OCI-LY3 (cell line): ENCODE measurements at regions not wholly inside any gene's neighbourhood (a gene's known extent, or its start where the extent isn't known, plus 50 kb on each side); places are given as distances from the start of the nearest gene placed in this dataset.
"Not testable (repeated sequence)": the region's sequence is repeated elsewhere in the genome, so short reads cannot be mapped to it uniquely, and the experiment has no call there.

Experiments
- H2AFZ ChIP-seq: fragments of 200-600, 300-600 bp; shearing (Covaris generic); 2 replicates; pipeline ENCODE4 v1.6.0; 2014; ENCODE audit warnings: antibody characterized with exemption, low read depth, low read length
- H3K27ac ChIP-seq: fragments of 200-600, 300-600 bp; sonication (generic); 2 replicates; pipeline ENCODE4 v1.5.1; 2014; ENCODE audit warnings: mild to moderate bottlenecking, low read length, moderate library complexity, mixed read lengths
- H3K27me3 ChIP-seq: fragments of 200-600, 300-600 bp; sonication (generic); 2 replicates; pipeline ENCODE4 v1.6.1; 2014; ENCODE audit warnings: low read depth, low read length, mixed read lengths
- H3K36me3 ChIP-seq: fragments of 200-600, 300-600 bp; sonication (generic); replicated peaks from 2 replicates; pipeline ENCODE3; 2014; ENCODE audit warnings: low read depth, low read length, mixed read lengths
- H3K4me1 ChIP-seq: fragments of 300-600, 200-600 bp; sonication (generic); 2 replicates; pipeline ENCODE4 v1.6.1; 2014; ENCODE audit warnings: low read length, mixed read lengths
- H3K4me2 ChIP-seq: fragments of 200-600, 300-600 bp; sonication (generic); 2 replicates; pipeline ENCODE4 v1.6.1; 2014; ENCODE audit warnings: low read length, mixed read lengths
- H3K4me3 ChIP-seq: fragments of 300-600, 200-600 bp; sonication (generic); 2 replicates; pipeline ENCODE4 v1.5.1; 2014; ENCODE audit warnings: antibody characterized with exemption, mild to moderate bottlenecking, low read length, moderate library complexity
- H3K79me2 ChIP-seq: fragments of 300-600, 200-600 bp; shearing (Covaris generic); 2 replicates; pipeline ENCODE4 v1.6.1; 2014; ENCODE audit warnings: mild to moderate bottlenecking, low read length, mixed read lengths
- H3K9ac ChIP-seq: fragments of 300-600, 200-600 bp; shearing (Covaris generic); 2 replicates; pipeline ENCODE4 v1.6.0; 2014; ENCODE audit warnings: mild to moderate bottlenecking, low read length, moderate library complexity
- H3K9me3 ChIP-seq: fragments of 200-600, 300-600 bp; shearing (Covaris generic); 2 replicates; pipeline ENCODE4 v1.6.1; 2014; ENCODE audit warnings: low read length, mixed read lengths; ENCODE audit not compliant: insufficient read depth
- H4K20me1 ChIP-seq: fragments of 200-600, 300-600 bp; sonication (generic); 2 replicates; pipeline ENCODE4 v1.6.1; 2016; ENCODE audit warnings: low read length, mixed read lengths; ENCODE audit not compliant: insufficient read depth
- EZH2phosphoT487 ChIP-seq: fragments of 200-600 bp; shearing (Covaris generic); IDR thresholded peaks from 2 replicates; pipeline ENCODE4 v1.6.1; 2018; ENCODE audit warnings: antibody characterized with exemption, mixed run types, low read depth
- TF ChIP-seq, protein P1 (sequence below): fragments of 200-600, 300-600 bp; sonication (generic); IDR thresholded peaks from 2 replicates; pipeline ENCODE4 v1.5.1; 2014; ENCODE audit warnings: antibody characterized with exemption, low read length, low read depth

DNA sequence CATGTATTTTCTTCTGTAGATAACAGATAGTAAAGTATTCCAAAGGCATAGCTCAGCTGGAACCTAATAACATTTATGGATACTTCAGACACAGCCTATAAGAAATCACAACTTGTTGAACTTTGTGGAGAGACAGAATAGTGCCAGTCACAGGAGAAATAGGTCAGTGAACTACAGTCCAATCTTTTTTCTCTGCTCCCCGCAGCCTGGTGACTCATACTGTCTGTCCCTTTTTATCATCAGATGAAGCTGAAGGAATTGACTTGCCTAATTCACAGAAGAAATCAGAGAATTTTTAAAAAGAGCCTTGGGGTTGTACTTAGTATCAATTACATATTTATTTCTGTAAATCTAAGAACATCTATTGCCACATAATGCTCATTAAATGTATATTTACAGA lies 222.3 kb downstream of the ALG10 start:
- Histone ChIP-seq H3K4me1 (no peaks in the 10 kb centered on the region), H3K27me3 (no peaks in the 10 kb centered on the region), H3K27ac (no peak overlapping the region), H2AFZ (no peak overlapping the region), H3K4me2 (no peak overlapping the region), H3K79me2 (no peaks in the 10 kb centered on the region), H3K9ac (no peak overlapping the region), H3K4me3 (no peak overlapping the region), H3K36me3 (no peaks in the 10 kb centered on the region), H3K9me3 (no peaks in the 10 kb centered on the region), H4K20me1 (no peaks in the 10 kb centered on the region)
- TF ChIP-seq EZH2phosphoT487: no peak
- TF ChIP-seq, protein P1, sequence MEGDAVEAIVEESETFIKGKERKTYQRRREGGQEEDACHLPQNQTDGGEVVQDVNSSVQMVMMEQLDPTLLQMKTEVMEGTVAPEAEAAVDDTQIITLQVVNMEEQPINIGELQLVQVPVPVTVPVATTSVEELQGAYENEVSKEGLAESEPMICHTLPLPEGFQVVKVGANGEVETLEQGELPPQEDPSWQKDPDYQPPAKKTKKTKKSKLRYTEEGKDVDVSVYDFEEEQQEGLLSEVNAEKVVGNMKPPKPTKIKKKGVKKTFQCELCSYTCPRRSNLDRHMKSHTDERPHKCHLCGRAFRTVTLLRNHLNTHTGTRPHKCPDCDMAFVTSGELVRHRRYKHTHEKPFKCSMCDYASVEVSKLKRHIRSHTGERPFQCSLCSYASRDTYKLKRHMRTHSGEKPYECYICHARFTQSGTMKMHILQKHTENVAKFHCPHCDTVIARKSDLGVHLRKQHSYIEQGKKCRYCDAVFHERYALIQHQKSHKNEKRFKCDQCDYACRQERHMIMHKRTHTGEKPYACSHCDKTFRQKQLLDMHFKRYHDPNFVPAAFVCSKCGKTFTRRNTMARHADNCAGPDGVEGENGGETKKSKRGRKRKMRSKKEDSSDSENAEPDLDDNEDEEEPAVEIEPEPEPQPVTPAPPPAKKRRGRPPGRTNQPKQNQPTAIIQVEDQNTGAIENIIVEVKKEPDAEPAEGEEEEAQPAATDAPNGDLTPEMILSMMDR: no peak

GRCh38 chr12:34249271-34249670 lies 227.0 kb downstream of the ALG10 start:
- H4K20me1 ChIP-seq: no peaks in the 10 kb centered on the region
- no peak overlapping the region for H3K4me2 ChIP-seq
- no peaks in the 10 kb centered on the region for H3K27me3 ChIP-seq
- H3K9me3 ChIP-seq: no peaks in the 10 kb centered on the region
- H3K36me3 ChIP-seq: no peaks in the 10 kb centered on the region
- H3K4me3 ChIP-seq: no peak overlapping the region
- no peaks in the 10 kb centered on the region for H3K4me1 ChIP-seq
- H3K9ac ChIP-seq: no peak overlapping the region
- no peaks in the 10 kb centered on the region for H3K79me2 ChIP-seq
- no peak for TF ChIP-seq EZH2phosphoT487
- TF ChIP-seq, protein P1: no peak
- no peak overlapping the region for H2AFZ ChIP-seq
- no peak overlapping the region for H3K27ac ChIP-seq

GRCh38 chr12:34251879-34252278 lies 229.6 kb downstream of the ALG10 start:
- H3K9me3 ChIP-seq, H3K79me2 ChIP-seq, H3K4me1 ChIP-seq, H3K36me3 ChIP-seq, H3K4me2 ChIP-seq, H3K4me3 ChIP-seq, H3K9ac ChIP-seq, H2AFZ ChIP-seq, H3K27me3 ChIP-seq, H3K27ac ChIP-seq, H4K20me1 ChIP-seq: not testable (repeated sequence)

DNA sequence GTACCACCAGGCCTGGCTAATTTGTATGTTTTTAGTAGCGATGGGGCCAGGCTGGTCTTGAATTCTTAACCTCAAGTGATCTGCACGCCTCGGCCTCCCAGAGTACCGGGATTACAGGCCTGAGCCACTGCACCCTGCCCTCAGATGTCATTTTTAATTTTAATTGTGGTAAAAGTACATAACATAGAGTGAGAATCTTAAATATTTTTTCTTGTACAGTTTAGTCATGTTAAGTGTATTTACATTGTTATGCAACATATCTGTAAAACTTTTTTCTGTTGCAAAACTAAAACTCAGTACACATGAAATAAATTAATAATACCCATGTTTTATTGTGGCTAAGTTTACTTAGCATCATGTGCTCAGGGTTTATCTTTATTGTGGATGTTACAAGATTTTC lies 231.4 kb downstream of the ALG10 start:
- H3K4me2 ChIP-seq: no peak overlapping the region
- TF ChIP-seq, protein P1: no peak
- no peak for TF ChIP-seq EZH2phosphoT487
- H4K20me1 ChIP-seq: no peaks in the 10 kb centered on the region
- no peak overlapping the region for H3K4me3 ChIP-seq
- no peaks in the 10 kb centered on the region for H3K79me2 ChIP-seq
- H2AFZ ChIP-seq: no peak overlapping the region
- H3K36me3 ChIP-seq: no peaks in the 10 kb centered on the region
- no peak overlapping the region for H3K9ac ChIP-seq
- no peaks in the 10 kb centered on the region for H3K4me1 ChIP-seq
- H3K27ac ChIP-seq: no peak overlapping the region
- H3K9me3 ChIP-seq: no peaks in the 10 kb centered on the region
- no peaks in the 10 kb centered on the region for H3K27me3 ChIP-seq

- H3K9ac ChIP-seq: no peak overlapping the region
- no peak overlapping the region for H3K27ac ChIP-seq
- no peak overlapping the region for H3K4me2 ChIP-seq
- no peaks in the 10 kb centered on the region for H3K79me2 ChIP-seq
- no peaks in the 10 kb centered on the region for H3K36me3 ChIP-seq
- H3K4me3 ChIP-seq: no peak overlapping the region
- no peaks in the 10 kb centered on the region for H3K4me1 ChIP-seq
- H3K9me3 ChIP-seq: no peaks in the 10 kb centered on the region
- H2AFZ ChIP-seq: no peak overlapping the region
- no peaks in the 10 kb centered on the region for H4K20me1 ChIP-seq
- no peaks in the 10 kb centered on the region for H3K27me3 ChIP-seq
- TF ChIP-seq, protein P1: no peak
- TF ChIP-seq EZH2phosphoT487: no peak
These were observed 234.8 kb downstream of the ALG10 start for GRCh38 chr12:34257093-34257492.

DNA sequence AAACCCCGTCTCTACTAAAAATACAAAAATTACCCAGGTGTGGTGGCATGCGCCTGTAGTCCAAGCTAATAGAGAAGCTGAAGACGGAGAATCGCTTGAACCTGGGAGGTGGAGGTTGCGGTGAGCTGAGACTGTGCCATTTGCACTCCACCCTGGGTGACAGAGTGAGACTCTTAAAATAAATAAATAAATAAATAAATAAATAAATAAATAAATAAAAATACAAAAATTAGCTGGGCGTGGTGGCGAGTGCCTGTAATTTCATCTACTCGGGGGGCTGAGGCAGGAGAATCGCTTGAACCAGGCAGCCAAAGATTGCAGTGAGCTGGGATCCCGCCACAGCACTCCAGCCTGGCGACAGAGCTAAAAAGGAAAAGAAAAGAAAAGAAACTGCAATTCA lies 239.8 kb downstream of the ALG10 start:
- not testable (repeated sequence) for H3K9ac ChIP-seq, H3K4me3 ChIP-seq, H2AFZ ChIP-seq, H3K27ac ChIP-seq, H3K4me1 ChIP-seq, H3K79me2 ChIP-seq, H3K9me3 ChIP-seq, H4K20me1 ChIP-seq, H3K27me3 ChIP-seq, H3K4me2 ChIP-seq, H3K36me3 ChIP-seq
